ENCODE measurements at regions not wholly inside any gene's neighbourhood (a gene's known extent, or its start where the extent isn't known, plus 50 kb on each side); places are given as distances from the start of the nearest gene placed in this dataset.

DNA sequence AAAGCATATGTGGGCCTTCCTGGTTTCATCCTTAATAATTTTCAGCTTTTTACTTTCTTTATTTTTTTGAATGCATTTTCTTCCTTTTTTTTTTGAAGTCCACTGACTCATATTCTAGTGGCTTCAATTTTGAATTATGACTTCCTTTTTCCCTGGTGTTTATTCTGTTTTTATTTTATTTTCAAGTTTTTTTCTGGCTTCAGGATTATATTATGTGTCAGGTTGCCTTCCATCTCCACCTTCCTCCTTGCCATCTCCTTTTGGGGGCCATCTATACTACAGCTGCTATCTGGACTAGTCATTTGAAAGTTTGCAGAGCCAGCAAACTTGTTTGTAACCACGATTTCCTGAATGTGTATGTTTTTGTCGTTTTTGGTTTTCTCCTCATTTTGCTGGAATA, 117.6 kb downstream of the LEPR start:
- Histone ChIP-seq H3K9ac (no peak overlapping the region), H2AFZ (ENCODE audit: low read depth) (no peak overlapping the region), H3K4me1 (ENCODE audit: low read depth, poor library complexity, severe bottlenecking) (no peaks in the 10 kb centered on the region), H3K4me3 (IDR thresholded peaks at IDR 0.05; ENCODE audit: insufficient read depth, low read depth, low read length) (no peak overlapping the region), H3K36me3 (ENCODE audit: insufficient read depth) (no peaks in the 10 kb centered on the region), H3K27me3 (ENCODE audit: insufficient read depth, low read depth) (no peaks in the 10 kb centered on the region), H4K20me1 (ENCODE audit: insufficient read depth) (no peaks in the 10 kb centered on the region), H3K27ac (no peak overlapping the region), H3K79me2 (ENCODE audit: insufficient read depth, low read depth) (no peaks in the 10 kb centered on the region), H3K4me2 (no peak overlapping the region)
- TF ChIP-seq, protein P1, sequence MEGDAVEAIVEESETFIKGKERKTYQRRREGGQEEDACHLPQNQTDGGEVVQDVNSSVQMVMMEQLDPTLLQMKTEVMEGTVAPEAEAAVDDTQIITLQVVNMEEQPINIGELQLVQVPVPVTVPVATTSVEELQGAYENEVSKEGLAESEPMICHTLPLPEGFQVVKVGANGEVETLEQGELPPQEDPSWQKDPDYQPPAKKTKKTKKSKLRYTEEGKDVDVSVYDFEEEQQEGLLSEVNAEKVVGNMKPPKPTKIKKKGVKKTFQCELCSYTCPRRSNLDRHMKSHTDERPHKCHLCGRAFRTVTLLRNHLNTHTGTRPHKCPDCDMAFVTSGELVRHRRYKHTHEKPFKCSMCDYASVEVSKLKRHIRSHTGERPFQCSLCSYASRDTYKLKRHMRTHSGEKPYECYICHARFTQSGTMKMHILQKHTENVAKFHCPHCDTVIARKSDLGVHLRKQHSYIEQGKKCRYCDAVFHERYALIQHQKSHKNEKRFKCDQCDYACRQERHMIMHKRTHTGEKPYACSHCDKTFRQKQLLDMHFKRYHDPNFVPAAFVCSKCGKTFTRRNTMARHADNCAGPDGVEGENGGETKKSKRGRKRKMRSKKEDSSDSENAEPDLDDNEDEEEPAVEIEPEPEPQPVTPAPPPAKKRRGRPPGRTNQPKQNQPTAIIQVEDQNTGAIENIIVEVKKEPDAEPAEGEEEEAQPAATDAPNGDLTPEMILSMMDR (conservative IDR thresholded peaks at IDR 0.05; ENCODE audit: low read depth, low read length), result no peak

DNA sequence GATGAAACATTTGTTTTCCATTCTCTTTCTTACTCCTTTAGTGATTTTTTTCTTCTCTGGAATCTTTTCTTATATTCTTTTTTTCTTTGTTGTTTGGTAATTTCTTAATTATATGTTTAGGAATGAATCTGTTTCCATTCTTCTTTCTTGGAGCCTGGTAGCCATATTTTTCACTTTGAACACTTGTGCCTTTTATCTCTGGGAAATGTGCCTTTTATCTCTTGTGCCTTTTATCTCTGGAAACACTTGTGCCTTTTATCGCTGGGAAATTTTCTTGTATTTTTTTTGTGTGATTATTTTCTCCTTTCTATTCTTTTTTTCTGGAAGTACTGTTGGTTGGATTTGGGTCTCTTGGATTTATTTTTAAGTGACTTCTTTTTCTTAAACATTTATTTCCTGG, 118.2 kb downstream of the LEPR start:
- Histone ChIP-seq H4K20me1 (ENCODE audit: insufficient read depth) (no peaks in the 10 kb centered on the region), H3K4me1 (ENCODE audit: low read depth, poor library complexity, severe bottlenecking) (no peaks in the 10 kb centered on the region), H3K27me3 (ENCODE audit: insufficient read depth, low read depth) (no peaks in the 10 kb centered on the region), H2AFZ (ENCODE audit: low read depth) (no peak overlapping the region), H3K79me2 (ENCODE audit: insufficient read depth, low read depth) (no peaks in the 10 kb centered on the region), H3K4me2 (no peak overlapping the region), H3K27ac (no peak overlapping the region), H3K36me3 (ENCODE audit: insufficient read depth) (no peaks in the 10 kb centered on the region), H3K9ac (no peak overlapping the region), H3K4me3 (IDR thresholded peaks at IDR 0.05; ENCODE audit: insufficient read depth, low read depth, low read length) (no peak overlapping the region)
- TF ChIP-seq, protein P1 (conservative IDR thresholded peaks at IDR 0.05; ENCODE audit: low read depth, low read length), result no peak

DNA sequence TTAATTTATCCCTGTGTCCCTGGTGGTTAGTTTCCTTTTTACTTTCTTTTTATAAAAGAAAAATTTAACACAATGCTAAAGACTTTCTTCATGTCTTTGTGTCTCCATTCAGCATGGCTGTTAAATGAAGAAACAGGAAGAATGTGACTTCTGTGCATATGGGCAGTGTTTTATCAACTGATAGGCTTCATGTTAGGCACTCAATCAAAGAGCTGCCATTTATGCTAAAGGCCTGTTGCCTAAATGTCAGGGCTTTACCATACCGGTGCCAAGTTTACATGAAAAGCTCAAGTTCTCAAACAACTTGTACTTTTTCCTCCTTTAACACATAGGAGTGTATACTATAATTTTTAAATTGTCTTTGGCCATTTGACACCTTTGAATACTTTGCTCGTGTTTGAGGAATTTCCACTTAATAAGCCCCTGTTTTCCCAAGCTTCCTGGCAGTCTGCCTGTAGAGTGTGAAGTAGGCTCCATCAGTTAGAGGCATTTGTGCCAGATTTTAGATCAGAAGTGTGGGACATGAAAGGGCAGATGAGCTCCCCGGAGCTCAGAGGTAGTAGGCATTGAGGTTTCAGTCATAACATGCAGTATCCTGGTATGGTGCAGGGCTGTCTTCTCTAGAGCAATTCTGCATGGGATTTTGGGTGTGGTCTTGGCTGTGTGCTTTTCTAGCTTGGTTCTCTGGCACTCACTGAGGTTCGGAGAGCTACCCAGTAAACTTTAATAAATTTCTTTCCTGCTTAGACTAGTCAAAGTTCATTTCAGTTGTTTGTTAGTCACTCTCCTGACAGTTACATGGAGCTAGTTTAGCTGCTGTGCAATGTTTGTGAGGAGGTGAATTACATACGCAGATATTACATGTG, 119.0 kb downstream of the LEPR start:
- H3K4me1 ChIP-seq (ENCODE audit: low read depth, poor library complexity, severe bottlenecking), result no peaks in the 10 kb centered on the region
- H3K27me3 ChIP-seq (ENCODE audit: insufficient read depth, low read depth), result no peaks in the 10 kb centered on the region
- no peak overlapping the region for H3K4me2 ChIP-seq
- no peak overlapping the region for H3K4me3 ChIP-seq (IDR thresholded peaks at IDR 0.05; ENCODE audit: insufficient read depth, low read depth, low read length)
- H3K9ac ChIP-seq, result no peak overlapping the region
- H3K36me3 ChIP-seq (ENCODE audit: insufficient read depth), result no peaks in the 10 kb centered on the region
- H4K20me1 ChIP-seq (ENCODE audit: insufficient read depth), result no peaks in the 10 kb centered on the region
- H2AFZ ChIP-seq (ENCODE audit: low read depth), result no peak overlapping the region
- no peaks in the 10 kb centered on the region for H3K79me2 ChIP-seq (ENCODE audit: insufficient read depth, low read depth)
- no peak overlapping the region for H3K27ac ChIP-seq
- TF ChIP-seq, protein P1 (conservative IDR thresholded peaks at IDR 0.05; ENCODE audit: low read depth, low read length), result no peak

DNA sequence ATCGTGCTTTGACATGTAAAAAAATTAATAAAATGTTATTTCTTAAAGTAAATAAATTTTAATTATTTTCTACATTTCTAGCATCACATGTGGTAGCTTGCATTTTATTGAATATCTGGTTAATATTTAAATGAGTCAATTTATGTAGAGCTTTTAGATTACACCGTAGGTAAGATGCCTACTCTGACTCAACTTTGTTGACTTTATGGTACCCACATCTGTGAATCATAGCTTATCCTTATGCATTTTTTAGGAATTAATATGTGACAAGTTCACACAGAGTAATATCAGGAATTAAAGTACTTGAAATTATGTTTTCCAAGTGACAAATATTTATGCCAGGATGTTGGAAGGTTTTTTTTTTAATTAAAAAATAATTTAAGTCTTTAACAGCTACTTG, 120.7 kb downstream of the LEPR start:
- no peaks in the 10 kb centered on the region for H3K27me3 ChIP-seq (ENCODE audit: insufficient read depth, low read depth)
- no peak overlapping the region for H3K27ac ChIP-seq
- H3K36me3 ChIP-seq (ENCODE audit: insufficient read depth), result no peaks in the 10 kb centered on the region
- no peaks in the 10 kb centered on the region for H3K4me1 ChIP-seq (ENCODE audit: low read depth, poor library complexity, severe bottlenecking)
- no peaks in the 10 kb centered on the region for H3K79me2 ChIP-seq (ENCODE audit: insufficient read depth, low read depth)
- H2AFZ ChIP-seq (ENCODE audit: low read depth), result no peak overlapping the region
- H3K4me3 ChIP-seq (IDR thresholded peaks at IDR 0.05; ENCODE audit: insufficient read depth, low read depth, low read length), result no peak overlapping the region
- H3K4me2 ChIP-seq, result no peak overlapping the region
- H3K9ac ChIP-seq, result no peak overlapping the region
- TF ChIP-seq, protein P1 (conservative IDR thresholded peaks at IDR 0.05; ENCODE audit: low read depth, low read length), result no peak
- H4K20me1 ChIP-seq (ENCODE audit: insufficient read depth), result no peaks in the 10 kb centered on the region
